ENCODE measurements at regions not wholly inside any gene's neighbourhood (a gene's known extent, or its start where the extent isn't known, plus 50 kb on each side); places are given as distances from the start of the nearest gene placed in this dataset.

DNA sequence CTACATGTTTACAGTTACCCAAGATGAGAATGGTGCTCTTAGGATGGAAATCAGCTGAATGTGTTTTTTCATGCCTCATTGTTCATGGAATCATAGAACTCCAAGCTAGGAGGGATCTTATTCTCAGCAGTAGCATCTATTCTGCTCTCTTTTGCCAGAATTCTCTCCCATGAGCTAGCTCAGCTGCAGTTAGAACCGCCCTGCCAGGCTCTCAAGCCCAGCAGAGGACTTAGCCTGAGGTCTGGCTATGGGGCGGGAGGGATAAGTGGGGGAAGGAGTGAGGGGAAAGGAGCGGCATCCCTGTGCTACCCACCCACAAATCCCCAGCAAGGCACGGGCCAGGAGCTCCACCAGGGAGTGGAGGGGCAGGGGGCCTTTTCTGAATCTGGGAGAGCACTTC, 120.7 kb upstream of the PLXNA4 start:
- Histone ChIP-seq H3K36me3 (ENCODE audit: control insufficient read depth, insufficient read depth, low read length) (no peaks in the 10 kb centered on the region), H3K27ac (ENCODE audit: low read depth, low read length) (no peak overlapping the region), H3K9me3 (ENCODE audit: control insufficient read depth, insufficient read depth, low read length) (no peaks in the 10 kb centered on the region), H3K4me1 (ENCODE audit: control insufficient read depth, insufficient read depth, low read length) (peaks cover 8% of the 10 kb centered on the region), H3K27me3 (ENCODE audit: control insufficient read depth, insufficient read depth, low read length) (no peaks in the 10 kb centered on the region), H3K4me3 (ENCODE audit: low read depth, low read length) (no peak overlapping the region)
- DNase-seq (ENCODE audit: low read depth in 4 of 6, low spot score in 6 of 6), result peak in 2 of 6 donors; percentile 16 to 80
- WGBS (ENCODE audit: insufficient coverage), result no CpG with 5 or more reads among the region's 4 CpGs

- H3K9me3 ChIP-seq (ENCODE audit: control insufficient read depth, insufficient read depth, low read length), result no peaks in the 10 kb centered on the region
- no peak overlapping the region for H3K4me3 ChIP-seq (ENCODE audit: low read depth, low read length)
- H3K36me3 ChIP-seq (ENCODE audit: control insufficient read depth, insufficient read depth, low read length), result no peaks in the 10 kb centered on the region
- 43% methylated on average over 2 of the region's 5 CpGs for WGBS (ENCODE audit: insufficient coverage)
- peak in 1 of 6 donors; percentile 51 for DNase-seq (ENCODE audit: low read depth in 4 of 6, low spot score in 6 of 6)
- no peak overlapping the region for H3K27ac ChIP-seq (ENCODE audit: low read depth, low read length)
- peaks cover 8% of the 10 kb centered on the region for H3K4me1 ChIP-seq (ENCODE audit: control insufficient read depth, insufficient read depth, low read length)
- no peaks in the 10 kb centered on the region for H3K27me3 ChIP-seq (ENCODE audit: control insufficient read depth, insufficient read depth, low read length)
Measured at GRCh38 chr7:132696332-132696731, 120.1 kb upstream of the PLXNA4 start.

DNA sequence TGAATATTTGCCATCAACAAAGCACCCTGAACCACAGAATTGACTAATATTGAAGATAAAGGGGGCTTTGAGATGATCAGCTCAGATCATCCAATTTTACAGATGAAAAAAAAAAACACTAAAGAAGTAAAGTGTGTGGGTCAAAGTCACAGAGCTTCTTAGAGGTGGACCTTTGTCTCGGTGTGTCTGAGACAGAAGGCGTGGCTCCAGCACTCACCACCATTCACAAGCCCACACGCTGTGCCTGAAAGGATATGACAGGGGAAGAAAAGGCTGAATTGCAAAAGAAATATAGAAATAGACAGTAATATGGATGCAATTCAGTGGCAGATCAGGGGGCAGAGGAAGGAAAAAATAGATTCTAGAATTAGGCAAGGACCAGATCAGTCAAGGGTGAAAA, 114.9 kb upstream of the PLXNA4 start:
- no CpG with 5 or more reads among the region's 3 CpGs for WGBS (ENCODE audit: insufficient coverage)
- Histone ChIP-seq H3K9me3 (ENCODE audit: control insufficient read depth, insufficient read depth, low read length) (peaks cover 1% of the 10 kb centered on the region), H3K4me3 (ENCODE audit: low read depth, low read length) (no peak overlapping the region), H3K36me3 (ENCODE audit: control insufficient read depth, insufficient read depth, low read length) (no peaks in the 10 kb centered on the region), H3K27ac (ENCODE audit: low read depth, low read length) (no peak overlapping the region), H3K27me3 (ENCODE audit: control insufficient read depth, insufficient read depth, low read length) (no peaks in the 10 kb centered on the region), H3K4me1 (ENCODE audit: control insufficient read depth, insufficient read depth, low read length) (no peaks in the 10 kb centered on the region)
- no peak for DNase-seq (ENCODE audit: low read depth in 4 of 6, low spot score in 6 of 6)

DNA sequence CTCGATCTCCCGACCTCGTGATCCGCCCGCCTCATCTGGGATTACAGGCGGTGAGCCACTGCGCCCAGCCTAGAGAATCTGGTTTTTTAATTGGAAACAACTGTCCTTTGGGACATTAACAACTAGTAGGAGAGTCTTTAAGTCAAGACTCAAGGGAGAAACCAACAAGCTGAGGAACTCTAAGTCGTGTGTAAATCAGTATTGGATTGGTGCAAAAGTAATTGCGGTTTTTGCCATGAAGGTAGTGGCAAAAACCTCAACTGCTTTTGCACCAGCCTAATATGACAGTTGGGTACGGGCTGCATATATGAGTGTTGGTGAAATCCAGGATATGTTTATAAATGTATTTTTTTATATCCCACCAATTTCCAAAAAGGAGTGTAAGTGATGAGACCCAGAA, 113.9 kb upstream of the PLXNA4 start:
- DNase-seq (ENCODE audit: low read depth in 4 of 6, low spot score in 6 of 6), result no peak
- H3K9me3 ChIP-seq (ENCODE audit: control insufficient read depth, insufficient read depth, low read length), result peaks cover 2% of the 10 kb centered on the region
- H3K4me3 ChIP-seq (ENCODE audit: low read depth, low read length), result no peak overlapping the region
- H3K27me3 ChIP-seq (ENCODE audit: control insufficient read depth, insufficient read depth, low read length), result no peaks in the 10 kb centered on the region
- no peaks in the 10 kb centered on the region for H3K36me3 ChIP-seq (ENCODE audit: control insufficient read depth, insufficient read depth, low read length)
- WGBS (ENCODE audit: insufficient coverage), result 98% methylated on average over 8 of the region's 10 CpGs
- H3K27ac ChIP-seq (ENCODE audit: low read depth, low read length), result no peak overlapping the region
- H3K4me1 ChIP-seq (ENCODE audit: control insufficient read depth, insufficient read depth, low read length), result no peaks in the 10 kb centered on the region

GRCh38 chr7:132687981-132688383, 111.7 kb upstream of the PLXNA4 start:
- WGBS (ENCODE audit: insufficient coverage), result 31% methylated on average over 5 of the region's 5 CpGs
- no peak for DNase-seq (ENCODE audit: low read depth in 4 of 6, low spot score in 6 of 6)
- no peaks in the 10 kb centered on the region for H3K27me3 ChIP-seq (ENCODE audit: control insufficient read depth, insufficient read depth, low read length)

GRCh38 chr7:132687016-132687415, 110.7 kb upstream of the PLXNA4 start:
- no peak overlapping the region for H3K4me3 ChIP-seq (ENCODE audit: low read depth, low read length)
- WGBS (ENCODE audit: insufficient coverage), result 71% methylated on average over 1 of the region's 1 CpG
- no peaks in the 10 kb centered on the region for H3K36me3 ChIP-seq (ENCODE audit: control insufficient read depth, insufficient read depth, low read length)
- no peak for DNase-seq (ENCODE audit: low read depth in 4 of 6, low spot score in 6 of 6)
- H3K27me3 ChIP-seq (ENCODE audit: control insufficient read depth, insufficient read depth, low read length), result no peaks in the 10 kb centered on the region
- H3K9me3 ChIP-seq (ENCODE audit: control insufficient read depth, insufficient read depth, low read length), result peaks cover 2% of the 10 kb centered on the region
- H3K4me1 ChIP-seq (ENCODE audit: control insufficient read depth, insufficient read depth, low read length), result peaks cover 7% of the 10 kb centered on the region
- no peak overlapping the region for H3K27ac ChIP-seq (ENCODE audit: low read depth, low read length)

More at GRCh38 chr7:132687981-132688383, 111.7 kb upstream of the PLXNA4 start:
- Histone ChIP-seq H3K4me1 (ENCODE audit: control insufficient read depth, insufficient read depth, low read length) (peaks cover 7% of the 10 kb centered on the region), H3K27ac (ENCODE audit: low read depth, low read length) (no peak overlapping the region), H3K9me3 (ENCODE audit: control insufficient read depth, insufficient read depth, low read length) (peaks cover 2% of the 10 kb centered on the region), H3K36me3 (ENCODE audit: control insufficient read depth, insufficient read depth, low read length) (no peaks in the 10 kb centered on the region), H3K4me3 (ENCODE audit: low read depth, low read length) (no peak overlapping the region)

GRCh38 chr7:132685277-132685676, 109.0 kb upstream of the PLXNA4 start:
- Histone ChIP-seq H3K36me3 (ENCODE audit: control insufficient read depth, insufficient read depth, low read length) (no peaks in the 10 kb centered on the region), H3K4me1 (ENCODE audit: control insufficient read depth, insufficient read depth, low read length) (peaks cover 7% of the 10 kb centered on the region), H3K9me3 (ENCODE audit: control insufficient read depth, insufficient read depth, low read length) (peaks cover 2% of the 10 kb centered on the region), H3K27me3 (ENCODE audit: control insufficient read depth, insufficient read depth, low read length) (no peaks in the 10 kb centered on the region), H3K27ac (ENCODE audit: low read depth, low read length) (no peak overlapping the region), H3K4me3 (ENCODE audit: low read depth, low read length) (no peak overlapping the region)
- 94% methylated on average over 2 of the region's 2 CpGs for WGBS (ENCODE audit: insufficient coverage)
- DNase-seq (ENCODE audit: low read depth in 4 of 6, low spot score in 6 of 6), result no peak

GRCh38 chr7:132683896-132684690, 107.8 kb upstream of the PLXNA4 start:
- Histone ChIP-seq H3K4me3 (ENCODE audit: low read depth, low read length) (no peak overlapping the region), H3K9me3 (ENCODE audit: control insufficient read depth, insufficient read depth, low read length) (peaks cover 2% of the 10 kb centered on the region), H3K27ac (ENCODE audit: low read depth, low read length) (no peak overlapping the region), H3K4me1 (ENCODE audit: control insufficient read depth, insufficient read depth, low read length) (peaks cover 7% of the 10 kb centered on the region), H3K36me3 (ENCODE audit: control insufficient read depth, insufficient read depth, low read length) (no peaks in the 10 kb centered on the region), H3K27me3 (ENCODE audit: control insufficient read depth, insufficient read depth, low read length) (no peaks in the 10 kb centered on the region)
- peak in 3 of 6 donors; percentile 11 to 92 (median 79) for DNase-seq (ENCODE audit: low read depth in 4 of 6, low spot score in 6 of 6)
- WGBS (ENCODE audit: insufficient coverage), result 59% methylated on average over 6 of the region's 12 CpGs

DNA sequence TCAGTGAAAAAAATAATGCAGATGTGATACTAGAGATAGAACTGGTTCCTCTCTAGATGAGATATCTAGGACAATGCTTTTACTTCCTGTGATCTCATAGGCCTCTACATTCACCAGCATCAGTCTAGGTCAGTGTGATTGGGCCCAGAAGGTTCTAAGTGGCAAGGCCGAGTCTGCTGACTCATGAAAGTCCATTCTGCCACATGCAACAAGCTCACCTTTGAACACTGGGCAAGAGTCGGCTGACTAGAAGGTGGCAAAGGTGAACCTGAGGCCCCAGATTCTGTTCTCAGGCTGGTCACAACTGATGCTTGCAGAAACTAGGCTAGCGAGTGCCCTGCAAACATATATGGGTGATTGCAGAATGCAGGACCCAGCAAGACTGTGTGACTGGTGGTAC, 105.7 kb upstream of the PLXNA4 start:
- WGBS (ENCODE audit: insufficient coverage), result 96% methylated on average over 3 of the region's 3 CpGs

DNA sequence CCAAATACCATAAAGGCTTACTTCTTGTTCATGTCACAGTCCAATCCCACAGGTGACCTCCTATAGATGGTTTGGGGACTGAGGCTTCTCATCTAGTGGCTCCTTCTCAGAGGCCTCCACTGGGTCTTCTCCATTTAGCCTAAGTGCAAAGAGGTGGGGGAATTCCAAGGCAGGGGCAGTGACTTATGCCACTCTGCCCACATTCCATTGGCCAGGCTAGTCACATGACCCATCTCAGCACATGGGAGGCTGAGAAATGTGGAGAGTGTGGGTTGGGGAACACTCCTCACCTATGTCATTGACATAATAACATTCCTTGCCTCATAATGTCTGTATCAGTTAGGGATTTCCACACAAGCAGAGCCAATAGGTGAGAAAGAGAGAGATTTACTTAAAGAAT, 104.3 kb upstream of the PLXNA4 start:
- no peaks in the 10 kb centered on the region for H3K9me3 ChIP-seq (ENCODE audit: control insufficient read depth, insufficient read depth, low read length)
- no peak overlapping the region for H3K27ac ChIP-seq (ENCODE audit: low read depth, low read length)
- no peak overlapping the region for H3K4me3 ChIP-seq (ENCODE audit: low read depth, low read length)
- H3K27me3 ChIP-seq (ENCODE audit: control insufficient read depth, insufficient read depth, low read length), result no peaks in the 10 kb centered on the region
- no peaks in the 10 kb centered on the region for H3K36me3 ChIP-seq (ENCODE audit: control insufficient read depth, insufficient read depth, low read length)
- no peak for DNase-seq (ENCODE audit: low read depth in 4 of 6, low spot score in 6 of 6)
- peaks cover 15% of the 10 kb centered on the region for H3K4me1 ChIP-seq (ENCODE audit: control insufficient read depth, insufficient read depth, low read length)

More for the DNA sequence above, 105.7 kb upstream of the PLXNA4 start:
- H3K4me1 ChIP-seq (ENCODE audit: control insufficient read depth, insufficient read depth, low read length), result peaks cover 15% of the 10 kb centered on the region
- DNase-seq (ENCODE audit: low read depth in 4 of 6, low spot score in 6 of 6), result no peak
- no peaks in the 10 kb centered on the region for H3K36me3 ChIP-seq (ENCODE audit: control insufficient read depth, insufficient read depth, low read length)
- peaks cover 2% of the 10 kb centered on the region for H3K9me3 ChIP-seq (ENCODE audit: control insufficient read depth, insufficient read depth, low read length)
- H3K27ac ChIP-seq (ENCODE audit: low read depth, low read length), result no peak overlapping the region
- no peak overlapping the region for H3K4me3 ChIP-seq (ENCODE audit: low read depth, low read length)
- no peaks in the 10 kb centered on the region for H3K27me3 ChIP-seq (ENCODE audit: control insufficient read depth, insufficient read depth, low read length)
